GM19238 (cell line): ENCODE measurements at regions not wholly inside any gene's neighbourhood (a gene's known extent, or its start where the extent isn't known, plus 50 kb on each side); places are given as distances from the start of the nearest gene placed in this dataset.
"Not testable (repeated sequence)": the region's sequence is repeated elsewhere in the genome, so short reads cannot be mapped to it uniquely, and the experiment has no call there.

Experiments used
- DNase-seq: peaks from one replicate; pipeline ENCODE4 v3.0.0; 2011; ENCODE audit warnings: low spot score; ENCODE audit not compliant: insufficient read length

DNA sequence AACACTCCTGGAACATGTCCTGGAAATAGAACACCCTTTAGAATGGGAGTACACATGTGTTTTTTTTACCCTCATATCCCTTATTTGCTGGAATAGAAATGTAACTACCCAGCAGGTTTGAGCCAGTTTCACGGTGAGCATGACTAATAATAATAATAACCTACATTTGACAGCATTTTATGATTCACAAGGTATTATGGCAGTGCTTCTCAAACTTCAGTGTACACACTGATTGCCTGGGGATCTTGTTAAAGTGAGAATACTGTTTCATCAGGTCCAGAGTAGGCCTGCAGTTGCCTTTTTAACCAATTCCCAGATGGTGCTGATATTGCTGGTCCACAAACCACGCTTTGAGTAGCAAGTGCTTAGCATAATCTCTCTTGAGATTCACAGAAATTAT is 63.9 kb downstream of the NFKBIZ start:
- DNase-seq = no peak

- DNase-seq = not testable (repeated sequence)
Observed at GRCh38 chr3:101917761-101918160, 68.4 kb downstream of the NFKBIZ start.

GRCh38 chr3:101922151-101922725 is 72.9 kb downstream of the NFKBIZ start:
- not testable (repeated sequence) for DNase-seq

- DNase-seq = not testable (repeated sequence)
Observed at GRCh38 chr3:101924621-101925020, 75.3 kb downstream of the NFKBIZ start.

GRCh38 chr3:101925124-101925523 is 75.8 kb downstream of the NFKBIZ start:
- DNase-seq = not testable (repeated sequence)

DNA sequence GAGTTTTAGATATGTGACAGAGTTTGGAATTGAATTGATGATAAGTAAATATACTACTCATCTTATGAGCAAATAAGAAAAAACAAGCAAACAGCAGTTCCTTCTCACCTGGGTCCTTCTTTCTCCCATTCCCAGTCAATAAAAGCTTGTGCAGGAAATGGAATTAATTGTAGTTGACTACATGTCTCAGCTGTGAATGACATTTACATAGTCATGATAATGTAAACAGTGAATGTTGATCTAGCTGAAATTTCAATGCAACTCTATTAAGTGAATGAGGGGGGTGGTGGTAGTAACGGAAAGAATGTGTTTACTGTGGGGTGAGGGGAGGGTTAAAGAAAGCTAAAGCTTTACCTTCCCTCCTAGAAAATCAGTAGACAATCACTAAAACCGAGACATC is 76.2 kb downstream of the NFKBIZ start:
- DNase-seq = no peak

- DNase-seq = no peak
Observed at GRCh38 chr3:101926594-101927105, 77.3 kb downstream of the NFKBIZ start.

DNA sequence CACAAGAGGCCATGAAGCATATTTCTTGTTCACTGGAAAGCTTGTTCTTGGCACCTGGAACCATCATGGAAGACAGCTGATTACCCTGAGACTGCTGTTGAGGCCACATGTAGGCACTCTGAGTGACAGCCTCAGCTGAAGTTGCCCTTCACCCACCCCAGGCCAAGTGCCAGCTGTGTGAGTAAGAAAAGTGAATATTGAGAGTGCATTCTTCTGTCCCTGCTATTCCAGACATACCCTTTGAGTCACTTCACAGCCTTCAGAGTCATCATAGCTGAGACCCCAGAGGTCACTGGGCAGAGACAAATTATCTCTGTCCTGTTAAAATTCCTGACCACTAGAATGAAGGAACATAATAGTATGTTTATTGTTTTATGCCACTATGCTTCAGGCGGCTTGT is 79.6 kb downstream of the NFKBIZ start:
- DNase-seq = no peak

GRCh38 chr3:101931081-101931480 is 81.8 kb downstream of the NFKBIZ start:
- no peak for DNase-seq

GRCh38 chr3:101932326-101933068 is 83.2 kb downstream of the NFKBIZ start:
- DNase-seq = no peak

DNA sequence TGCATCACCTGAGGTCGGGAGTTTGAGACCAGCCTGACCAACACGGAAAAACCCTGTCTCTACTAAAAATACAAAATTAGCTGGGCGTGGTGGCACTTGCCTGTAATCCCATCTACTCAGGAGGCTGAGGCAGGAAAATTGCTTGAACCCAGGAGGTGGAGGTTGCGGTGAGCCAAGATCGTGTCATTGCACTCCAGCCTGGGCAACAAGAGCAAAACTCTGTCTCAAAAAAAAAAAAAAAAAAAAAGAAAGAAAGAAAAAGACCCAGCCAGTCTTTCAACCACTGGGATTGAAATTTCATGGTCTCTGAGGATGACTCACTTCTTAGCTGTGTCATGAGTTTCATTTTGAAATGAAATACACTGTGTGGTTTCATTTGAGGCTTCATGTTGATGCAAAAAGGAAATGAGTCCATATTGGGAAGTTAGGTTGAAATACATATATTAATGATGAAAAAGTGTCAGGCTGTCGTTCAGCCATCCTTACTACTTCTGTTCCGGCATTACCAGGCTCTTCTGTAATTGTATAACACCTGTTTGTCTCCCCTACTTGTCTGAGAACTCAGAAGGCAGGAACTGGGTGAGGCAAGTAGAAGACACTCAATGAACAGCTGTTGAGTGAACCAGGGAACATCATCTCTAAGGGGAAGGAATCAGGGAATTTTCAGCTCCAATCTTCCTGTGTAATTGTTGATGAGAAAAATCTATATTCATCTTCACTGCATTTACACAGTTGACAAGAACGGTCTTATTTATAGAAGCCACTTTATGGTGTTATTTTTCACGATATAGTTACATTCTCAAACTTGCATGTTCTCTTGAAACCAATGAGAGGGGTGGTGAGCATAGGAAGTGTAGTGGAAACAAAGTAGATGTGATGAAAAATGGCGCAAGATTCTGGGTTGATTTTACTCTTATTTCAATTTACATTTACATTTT is 87.4 kb downstream of the NFKBIZ start:
- peak; percentile 37 for DNase-seq

DNA sequence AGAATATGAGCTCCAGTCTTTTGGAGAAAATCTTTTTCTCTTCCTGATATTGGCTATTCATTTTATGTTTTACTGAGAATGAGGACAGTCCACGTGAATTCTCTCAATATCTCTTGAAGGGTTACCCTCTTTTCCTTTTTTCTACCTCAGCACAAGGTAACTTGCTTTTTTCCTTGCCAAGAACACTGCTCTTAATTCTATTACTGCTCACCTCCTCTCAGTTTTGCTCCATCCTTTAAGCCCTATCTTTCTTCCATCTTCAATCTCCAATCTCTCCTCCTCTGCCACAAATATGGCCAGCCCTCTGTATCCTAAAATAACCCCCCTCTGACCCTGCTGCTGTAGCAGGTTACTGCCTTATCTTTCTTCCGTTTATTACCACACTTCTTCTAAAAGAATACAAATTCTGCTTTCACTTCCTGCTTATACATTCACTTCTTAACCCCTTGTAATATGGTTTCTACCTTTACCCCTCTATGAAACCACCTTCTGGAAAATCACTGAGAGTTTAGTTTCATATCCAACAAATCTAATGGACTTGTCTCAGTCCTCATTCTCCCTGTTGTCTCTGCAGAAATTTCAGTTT is 89.0 kb downstream of the NFKBIZ start:
- peak; percentile 7 for DNase-seq

- no peak for DNase-seq
Observed at GRCh38 chr3:101939361-101940049, 90.2 kb downstream of the NFKBIZ start.

DNA sequence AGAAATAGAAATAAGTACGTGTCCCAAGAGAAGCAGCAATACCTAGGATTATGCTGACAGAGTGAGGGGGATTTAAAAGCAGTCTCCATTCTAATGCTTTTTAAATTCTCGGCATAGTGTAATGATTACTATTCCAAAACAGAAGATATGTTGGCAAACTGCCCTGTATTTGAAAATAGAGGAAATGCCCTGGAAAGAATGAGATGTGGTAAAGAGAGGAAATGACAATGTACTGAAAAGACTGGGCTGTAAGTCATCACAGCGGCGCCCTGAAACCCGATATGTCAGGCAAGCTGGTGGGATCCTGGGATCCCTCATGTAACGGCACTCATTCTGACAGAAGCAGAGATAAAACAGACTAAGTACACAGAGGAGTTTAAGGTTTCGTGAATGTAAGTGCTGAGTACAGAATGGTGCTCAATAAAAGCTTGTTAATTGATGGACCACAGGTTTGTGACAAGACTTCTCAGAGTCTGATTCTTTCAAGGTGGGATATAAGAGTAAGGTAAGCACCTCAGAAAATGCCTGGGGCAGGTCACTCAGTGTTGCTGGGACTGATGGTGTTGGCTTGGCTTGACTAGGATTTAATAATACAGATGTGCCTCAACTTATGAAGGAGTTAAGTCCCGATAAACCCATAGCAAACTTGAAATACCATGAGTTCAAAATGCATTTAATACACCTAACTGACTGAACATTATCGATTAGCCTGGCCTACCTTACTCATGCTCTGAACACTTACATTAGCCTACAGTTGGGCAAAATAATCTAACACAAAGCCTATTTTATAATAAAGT is 91.4 kb downstream of the NFKBIZ start:
- no peak for DNase-seq

- DNase-seq = no peak
Observed at GRCh38 chr3:101941318-101942040, 92.2 kb downstream of the NFKBIZ start.

DNA sequence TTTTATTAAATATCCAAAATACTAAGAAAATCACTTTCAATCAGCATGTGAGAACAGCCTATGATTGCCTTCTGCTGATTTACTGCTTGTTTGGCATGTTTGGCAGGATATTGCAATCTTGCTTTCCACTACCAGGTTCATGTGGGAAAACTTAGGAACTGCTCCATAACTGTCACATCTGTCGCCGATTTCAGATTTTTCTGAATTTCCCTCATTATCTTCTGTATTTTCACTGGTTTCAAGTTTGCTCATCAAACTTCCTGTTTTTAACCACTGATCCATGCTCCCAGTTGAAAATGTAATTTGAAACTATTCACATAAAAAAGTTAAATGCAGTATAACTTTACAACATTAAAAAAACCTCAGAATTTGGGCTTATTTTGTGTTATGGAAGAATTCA is 93.0 kb downstream of the NFKBIZ start:
- no peak for DNase-seq

DNA sequence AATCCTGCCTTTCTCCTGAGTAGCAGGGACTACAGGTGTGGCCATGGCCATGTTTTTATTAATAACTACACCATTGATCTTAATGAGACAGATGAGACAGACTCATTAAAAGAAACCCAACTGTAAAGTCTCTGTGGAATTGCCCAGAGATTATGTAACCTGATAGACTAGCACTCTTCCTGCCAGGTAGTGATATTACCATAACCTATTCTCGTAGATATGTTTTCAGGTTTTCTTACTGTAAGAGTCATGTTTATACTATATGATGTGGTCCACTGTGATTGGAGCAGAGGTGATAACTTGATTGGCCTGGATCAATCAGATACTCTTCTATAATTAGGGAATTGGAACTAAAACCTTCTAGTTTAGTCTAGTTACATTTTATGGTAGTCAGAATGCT is 93.7 kb downstream of the NFKBIZ start:
- no peak for DNase-seq

- no peak for DNase-seq
Observed at GRCh38 chr3:101944308-101944707, 95.0 kb downstream of the NFKBIZ start.

- no peak for DNase-seq
Observed at GRCh38 chr3:101945980-101946379, 96.7 kb downstream of the NFKBIZ start.
